ENCODE measurements at regions not wholly inside any gene's neighbourhood (a gene's known extent, or its start where the extent isn't known, plus 50 kb on each side); places are given as distances from the start of the nearest gene placed in this dataset.

GRCh38 chr7:22660732-22661131 is 66.3 kb upstream of the IL6 start:
- peak; percentile 86 for FAIRE-seq
- Histone ChIP-seq H3K9me3 (ENCODE audit: insufficient read depth in 2 of 2, low read depth in 1 of 2, low read length in 1 of 2) (no peaks in the 10 kb centered on the region; a peak in 1 of 4 replicates), H3K36me3 (ENCODE audit: control insufficient read depth in 2 of 4, insufficient read depth in 4 of 4, low read length in 3 of 4) (no peaks in the 10 kb centered on the region)

More at GRCh38 chr7:22660732-22661131, 66.3 kb upstream of the IL6 start:
- Histone ChIP-seq H3K56ac (replicated peaks; ENCODE audit: insufficient read length, low read depth, low read length) (no peak overlapping the region), H3K4me1 (replicated peaks in 1 of 4; ENCODE audit: control insufficient read depth in 3 of 4, insufficient read depth in 4 of 4, low read length in 3 of 4) (peaks cover 0 to 3% (median 0%) of the 10 kb centered on the region in 4 experiments; a peak in 1 of 7 replicates), H3K14ac (ENCODE audit: insufficient read length) (no peak overlapping the region), H3K4ac (replicated peaks; ENCODE audit: insufficient read length, low read depth, low read length) (no peak overlapping the region), H2AFZ (ENCODE audit: low read length) (no peak overlapping the region), H3K27ac (ENCODE audit: low read depth, low read length) (no peak overlapping the region), H3K27me3 (replicated peaks in 1 of 4; ENCODE audit: control insufficient read depth in 3 of 4, extremely low read depth in 1 of 4, insufficient read depth in 3 of 4, low read length in 3 of 4) (no peaks in the 10 kb centered on the region), H2AK5ac (ENCODE audit: low read depth, low read length) (no peak overlapping the region), H2BK15ac (ENCODE audit: low read length) (no peak overlapping the region), H3K9ac (replicated peaks in 1 of 4; ENCODE audit: extremely low read depth in 1 of 4, low read depth in 3 of 4, low read length in 3 of 4) (no peak overlapping the region), H3K23ac (ENCODE audit: insufficient read length) (no peak overlapping the region), H4K5ac (ENCODE audit: insufficient read length, low read depth, low read length) (no peak overlapping the region), H4K91ac (replicated peaks; ENCODE audit: insufficient read length, low read length) (no peak overlapping the region), H3K79me2 (ENCODE audit: control insufficient read depth in 1 of 2, insufficient read depth in 2 of 2, low read length in 2 of 2) (no peaks in the 10 kb centered on the region), H3K4me2 (ENCODE audit: insufficient read depth in 1 of 2, low read depth in 2 of 2, low read length in 2 of 2) (no peak overlapping the region), H4K8ac (ENCODE audit: extremely low read depth, insufficient read depth, low read length) (no peak overlapping the region), H2BK120ac (replicated peaks; ENCODE audit: low read depth, low read length) (no peak overlapping the region), H3K4me3 (ENCODE audit: extremely low read depth in 1 of 4, insufficient read depth in 2 of 4, low read depth in 3 of 4, low read length in 4 of 4) (no peak overlapping the region), H2BK12ac (ENCODE audit: low read depth, low read length) (no peak overlapping the region), H3K79me1 (ENCODE audit: low read depth, low read length) (no peaks in the 10 kb centered on the region), H3K18ac (ENCODE audit: extremely low read depth, low read length) (no peak overlapping the region), H2BK5ac (ENCODE audit: low read depth, low read length) (no peak overlapping the region), H2BK20ac (ENCODE audit: low read length) (no peak overlapping the region), H4K20me1 (replicated peaks in 1 of 2; ENCODE audit: control insufficient read depth in 1 of 2, insufficient read depth in 2 of 2, low read length in 2 of 2) (no peaks in the 10 kb centered on the region), H3K23me2 (ENCODE audit: low read depth, low read length) (no peaks in the 10 kb centered on the region)
- no peak for TF ChIP-seq SUZ12 (IDR thresholded peaks at IDR 0.05; ENCODE audit: low read length)
- peak; percentile 74 to 90 (median 86) for TF ChIP-seq CTCF (IDR thresholded peaks at IDR 0.05; ENCODE audit: control extremely low read depth in 1 of 3, insufficient read depth in 1 of 3, low read depth in 1 of 3, low read length in 3 of 3)
- peak; percentile 32; the same call in 1 of the 2 replicates for TF ChIP-seq TEAD4 (IDR thresholded peaks at IDR 0.05; ENCODE audit: low read depth, low read length)
- TF ChIP-seq RAD21 (IDR thresholded peaks at IDR 0.05 in 1 of 2, conservative IDR thresholded peaks at IDR 0.05 in 1 of 2; ENCODE audit: low read depth in 2 of 2, low read length in 2 of 2): peak; percentile 40 to 66
- TF ChIP-seq SIX5 (IDR thresholded peaks at IDR 0.05; ENCODE audit: low read depth, low read length): no peak
- CTCF ChIA-PET (ENCODE audit: partially characterized antibody): interaction anchor here (0.5 to 4.7 kb wide), 28 partner anchors 9 to 106 kb away, joined by 3 to 55 read pairs (median 8); partner anchors contain the start of gene IL6
- WGBS, 2 experiments (ENCODE audit: extremely low coverage in 1 of 2, insufficient coverage in 1 of 2, insufficient read length in 1 of 2, insufficient replicate concordance in 2 of 2, low coverage in 1 of 2, low lambda C conversion rate in 2 of 2, missing lambda C conversion rate in 1 of 2): 61% methylated on average over 3 of the region's 3 CpGs; no CpG with 5 or more reads in 1 of the 2 experiments
- POLR2A ChIA-PET (ENCODE audit: partially characterized antibody): interaction anchor here (1.3 kb wide), 1 partner anchor 99 kb away, joined by 3 read pairs; no protein-coding TSS in a partner anchor
- no peak for DNase-seq (ENCODE audit: low read depth in 1 of 2, low spot score in 2 of 2)
